ENCODE measurements at regions not wholly inside any gene's neighbourhood (a gene's known extent, or its start where the extent isn't known, plus 50 kb on each side); places are given as distances from the start of the nearest gene placed in this dataset.
"Not testable (repeated sequence)": the region's sequence is repeated elsewhere in the genome, so short reads cannot be mapped to it uniquely, and the experiment has no call there.

DNA sequence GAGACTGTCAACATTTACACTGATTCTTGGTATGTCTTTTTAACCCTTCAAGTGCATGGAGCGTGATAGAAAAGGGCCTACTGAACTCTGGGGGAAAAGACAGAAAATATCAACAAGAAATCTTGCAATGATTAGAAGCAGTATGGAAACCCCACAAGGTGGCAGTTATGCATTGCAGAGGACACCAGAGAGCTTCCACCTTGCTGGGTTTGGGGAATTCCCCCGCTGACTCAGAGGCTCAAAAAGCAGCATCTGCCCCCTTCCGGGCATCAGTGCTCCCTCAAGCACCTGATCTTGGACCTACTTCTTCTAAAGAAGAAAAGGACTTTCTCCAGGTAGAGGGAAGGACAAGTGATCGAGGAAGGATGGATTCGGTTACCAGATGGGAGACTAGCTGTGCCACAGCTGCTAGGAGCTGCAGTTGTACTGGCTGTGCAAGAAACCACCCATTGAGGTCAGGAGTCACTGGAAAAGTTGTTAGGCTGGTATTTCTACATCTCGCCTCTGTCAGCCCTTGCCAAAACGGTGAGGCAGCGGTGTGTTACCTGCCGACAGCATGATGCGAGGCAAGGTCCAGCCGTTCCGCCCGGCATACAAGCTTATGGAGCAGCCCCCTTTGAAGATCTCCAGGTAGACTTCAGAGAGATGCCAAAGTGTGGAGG, 102.8 kb upstream of the OSBPL11 start:
- DNase-seq: not testable (repeated sequence)

DNA sequence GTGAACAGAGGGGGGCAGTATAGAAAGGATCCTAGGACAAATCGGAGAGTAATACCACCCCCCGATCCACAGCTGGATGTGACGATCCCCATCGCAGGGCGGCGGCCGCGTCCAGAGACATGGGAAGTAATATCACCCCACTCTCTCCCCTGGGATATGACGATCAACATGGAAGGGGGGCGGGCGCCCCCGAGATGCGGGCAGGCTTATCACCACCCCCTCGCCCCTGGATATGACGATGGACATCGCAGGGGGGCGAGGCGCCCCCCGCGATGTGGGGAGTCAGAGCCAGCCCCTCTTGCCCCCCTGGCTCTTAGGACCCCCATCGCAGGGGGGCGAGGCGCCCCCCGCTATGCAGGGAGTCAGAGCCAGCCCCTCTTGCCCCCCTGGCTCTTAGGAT, 120.4 kb upstream of the OSBPL11 start:
- DNase-seq: no peak

DNA sequence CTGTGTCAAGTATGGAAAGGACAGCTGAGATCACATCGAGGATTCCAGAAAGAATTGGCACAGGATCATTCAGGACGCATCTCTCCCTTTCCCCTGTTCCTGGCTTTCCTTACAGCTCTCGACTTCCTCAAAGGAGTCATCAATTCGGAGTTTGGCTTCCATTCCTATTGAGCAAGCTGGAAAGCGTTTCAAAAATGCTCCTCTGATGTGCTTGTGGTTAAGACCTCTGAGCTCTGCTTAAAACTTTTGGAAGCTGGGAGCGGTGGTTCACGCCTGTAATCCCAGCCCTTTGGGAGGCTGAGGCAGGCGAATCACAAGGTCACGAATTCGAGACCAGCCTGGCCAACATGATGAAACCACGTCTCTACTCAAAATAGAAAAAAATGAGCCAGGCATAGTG, 136.9 kb upstream of the OSBPL11 start:
- not testable (repeated sequence) for DNase-seq

DNA sequence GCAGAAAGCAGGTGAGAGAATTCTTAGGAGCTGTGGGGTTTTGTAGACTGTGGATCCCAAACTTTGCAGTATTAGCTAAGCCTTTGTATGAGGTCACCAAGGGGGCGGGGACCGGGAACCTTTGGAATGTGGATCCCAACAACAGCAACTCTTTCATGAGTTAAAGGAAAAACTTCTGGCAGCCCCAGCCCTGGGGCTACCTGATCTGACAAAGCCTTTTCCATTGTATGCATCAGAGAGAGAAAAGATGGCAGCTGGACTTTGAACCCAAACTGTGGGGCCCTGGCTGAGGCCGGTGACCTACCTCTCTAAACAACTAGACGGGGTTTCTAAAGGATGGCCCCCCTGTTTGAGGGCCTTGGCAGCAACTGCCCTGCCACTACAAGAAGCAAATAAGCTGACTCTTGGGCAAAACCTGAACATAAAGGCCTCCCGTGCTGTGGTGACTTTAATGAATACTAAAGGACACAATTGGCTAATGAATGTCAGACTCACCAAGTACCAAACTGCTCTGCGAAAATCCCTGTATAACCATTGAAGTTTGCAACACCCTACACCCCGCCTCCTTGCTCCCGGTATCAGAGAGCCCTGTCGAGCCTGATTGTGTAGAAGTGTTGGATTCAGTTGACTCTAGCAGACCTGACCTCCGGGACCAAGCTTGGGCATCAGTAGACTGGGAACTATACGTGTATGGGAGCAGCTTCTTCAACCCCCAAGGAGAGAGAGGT, 146.9 kb upstream of the OSBPL11 start:
- not testable (repeated sequence) for DNase-seq

- not testable (repeated sequence) for DNase-seq
Measured at GRCh38 chr3:125742845-125743244, 147.5 kb upstream of the OSBPL11 start.

DNA sequence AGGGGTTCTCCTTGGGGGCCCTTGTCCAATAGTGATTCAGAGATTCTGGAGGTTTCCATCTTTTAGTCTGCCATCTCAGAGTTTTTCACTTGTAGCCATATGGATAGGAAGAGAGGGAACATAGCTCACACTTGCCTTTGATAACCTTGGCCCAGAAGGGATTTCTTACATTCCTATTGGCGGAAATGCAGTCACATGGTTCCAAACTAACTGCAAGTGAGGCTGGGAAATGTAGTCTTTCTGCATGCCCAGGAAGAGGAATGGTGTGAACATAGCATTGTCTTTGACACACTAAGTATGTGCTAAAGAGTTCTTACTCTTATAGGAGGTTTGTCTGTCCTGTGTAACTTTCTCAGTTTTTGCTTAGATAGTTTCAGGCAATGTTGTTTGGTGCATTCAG, 161.8 kb upstream of the OSBPL11 start:
- not testable (repeated sequence) for DNase-seq

- DNase-seq: not testable (repeated sequence)
Measured at GRCh38 chr3:125758641-125759130, 163.4 kb upstream of the OSBPL11 start.

GRCh38 chr3:125762601-125763000, 167.3 kb upstream of the OSBPL11 start:
- DNase-seq: not testable (repeated sequence)

DNA sequence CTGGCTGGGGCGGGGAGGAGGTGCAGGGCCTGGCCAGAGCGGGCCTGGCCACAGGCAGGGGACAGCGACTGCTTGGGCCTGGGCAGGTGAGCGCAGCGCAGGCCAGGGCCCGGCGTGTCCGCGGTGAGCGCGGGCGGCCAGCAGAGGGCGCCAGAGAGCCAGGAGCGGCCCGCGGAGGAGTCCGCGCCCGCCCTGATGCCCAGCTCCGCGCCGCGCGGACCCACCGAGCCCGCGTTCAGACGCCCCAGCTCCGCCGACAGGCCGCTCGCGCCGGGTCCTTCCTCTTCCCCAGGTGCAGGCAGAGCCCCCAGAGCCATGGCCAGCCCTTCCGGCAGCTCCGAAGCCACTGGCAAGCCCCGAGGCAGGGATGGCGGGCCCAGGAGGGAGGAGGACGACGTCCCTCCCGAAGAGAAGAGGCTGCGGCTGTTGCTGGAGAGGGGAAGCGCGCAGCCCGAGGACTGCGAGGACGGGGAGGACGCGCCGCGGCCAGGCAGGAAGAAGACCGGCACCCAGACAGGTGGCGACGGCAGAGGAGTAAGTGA, 171.1 kb upstream of the OSBPL11 start:
- DNase-seq: peak; percentile 0

DNA sequence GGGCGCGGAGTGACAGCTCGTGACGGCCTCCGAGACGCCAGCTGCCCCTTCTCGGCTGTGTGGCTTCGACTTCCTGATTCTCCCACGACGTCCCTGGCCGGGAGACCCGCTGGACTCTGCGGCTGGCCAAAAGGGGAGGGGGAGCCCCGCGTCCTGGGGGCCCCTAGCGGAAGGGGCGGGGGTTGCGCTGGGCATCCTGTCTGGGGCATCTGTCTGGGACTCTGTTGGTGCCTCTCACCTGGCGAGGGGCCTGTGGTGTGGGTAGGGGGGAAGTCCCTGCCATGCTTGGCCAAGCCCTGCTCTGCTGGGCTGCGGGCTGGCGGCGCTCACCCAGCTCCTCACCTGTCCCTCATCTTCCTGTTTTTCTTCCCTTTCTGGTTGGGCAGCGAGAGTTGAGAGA, 171.6 kb upstream of the OSBPL11 start:
- DNase-seq: not testable (repeated sequence)

DNA sequence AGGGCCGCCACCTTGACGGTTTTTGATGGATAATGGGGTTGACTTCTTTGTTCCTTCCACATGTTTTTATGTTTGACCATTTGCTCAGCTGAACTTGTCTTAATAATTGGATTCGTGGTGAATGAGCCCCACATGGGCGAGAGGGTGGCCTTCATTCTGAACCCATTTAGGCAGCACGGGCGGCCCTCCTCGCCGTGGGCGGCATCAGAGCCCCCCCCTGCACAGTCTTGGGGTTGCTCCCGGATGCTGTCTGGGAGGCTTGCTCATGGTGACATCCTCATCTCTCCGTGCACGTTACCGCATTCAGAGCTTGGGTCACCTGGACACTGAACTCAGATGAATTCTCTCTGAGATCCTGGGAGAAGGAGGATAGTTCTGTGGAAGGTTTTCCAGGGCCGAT, 172.3 kb upstream of the OSBPL11 start:
- DNase-seq: no peak

DNA sequence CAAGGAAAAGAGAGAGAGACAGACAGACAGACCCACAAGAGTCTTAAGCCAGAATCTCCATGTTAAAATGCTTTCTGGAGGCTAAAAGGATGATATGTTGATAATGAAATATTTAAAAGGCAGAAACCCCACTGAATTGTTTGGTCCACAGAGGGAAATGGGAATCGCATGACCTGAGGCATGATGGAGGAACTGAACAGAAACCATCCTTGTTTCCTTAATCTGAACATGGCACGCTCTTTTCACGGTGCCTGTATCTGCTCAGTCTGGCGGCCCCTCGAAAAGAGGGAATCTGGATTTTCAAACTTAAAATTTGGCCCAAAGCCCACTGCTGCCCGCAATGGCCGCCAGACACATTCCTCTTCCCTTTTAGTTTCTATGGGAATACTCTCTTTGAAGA, 173.5 kb upstream of the OSBPL11 start:
- not testable (repeated sequence) for DNase-seq

DNA sequence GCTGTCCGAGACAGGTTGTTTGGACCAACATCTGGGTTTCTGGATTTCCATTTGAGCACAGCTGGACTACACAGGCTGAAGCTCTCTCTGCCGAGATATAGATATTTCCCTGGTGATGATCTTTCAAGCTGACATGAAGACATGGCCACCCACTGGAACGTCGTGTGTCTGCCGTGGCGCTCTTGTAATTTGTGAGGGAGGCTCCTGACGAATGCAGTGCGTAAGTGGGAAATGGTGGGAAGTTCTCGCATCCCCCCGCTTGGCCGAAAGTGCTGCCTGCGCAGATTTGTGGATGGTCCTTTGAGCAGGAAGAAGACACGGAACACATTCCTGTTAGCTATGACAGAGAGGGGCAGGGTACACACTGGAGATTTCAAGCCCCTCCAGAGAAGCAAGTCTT, 176.2 kb upstream of the OSBPL11 start:
- DNase-seq: not testable (repeated sequence)

DNA sequence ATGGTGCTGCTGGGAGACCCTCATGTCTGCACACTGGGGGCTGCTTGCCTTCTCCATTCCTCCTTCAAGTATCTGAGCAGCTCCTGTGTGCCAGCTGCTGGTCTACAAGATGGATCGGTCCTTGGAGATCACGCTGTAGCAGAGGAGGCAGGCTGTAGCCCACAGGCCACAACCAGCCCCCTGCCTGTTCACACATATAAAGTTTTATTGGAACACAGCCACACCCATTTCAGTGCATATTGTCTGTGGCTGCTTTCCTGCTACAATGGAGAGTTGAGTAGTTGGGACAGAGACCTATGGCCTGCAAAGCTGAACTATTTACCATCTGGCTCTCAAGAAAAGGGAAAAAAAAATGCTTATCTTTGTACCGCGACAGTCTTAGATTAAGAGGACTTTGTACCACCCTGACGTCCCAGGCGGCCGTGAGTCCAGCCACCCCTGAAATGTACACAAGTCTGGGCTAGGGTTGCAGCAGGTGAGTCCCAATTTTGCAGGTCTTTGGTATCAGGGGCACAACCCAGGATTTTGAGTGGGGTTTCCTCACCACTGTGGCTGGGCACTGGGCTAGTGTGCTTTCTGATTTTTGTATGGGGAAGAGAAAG, 179.2 kb upstream of the OSBPL11 start:
- not testable (repeated sequence) for DNase-seq

DNA sequence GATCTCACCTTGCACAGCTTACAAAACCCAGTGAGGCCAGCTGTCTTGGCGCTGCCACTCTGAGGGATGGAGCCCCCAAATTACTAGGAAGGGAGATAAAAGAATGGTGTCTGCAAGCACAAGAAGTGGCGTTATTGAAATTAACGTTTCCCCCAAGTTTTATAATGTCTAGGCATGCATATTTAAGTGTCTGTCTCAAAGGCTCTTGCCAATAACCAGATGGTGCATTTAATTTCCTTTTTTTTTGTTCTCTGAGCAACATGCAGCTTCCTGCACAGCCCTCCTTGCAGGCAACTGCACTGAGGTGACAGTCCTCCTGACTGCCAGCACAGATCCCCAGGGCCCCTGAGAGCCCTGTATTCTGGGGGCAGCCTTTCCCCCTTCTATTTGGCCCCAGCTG, 179.8 kb upstream of the OSBPL11 start:
- DNase-seq: not testable (repeated sequence)

DNA sequence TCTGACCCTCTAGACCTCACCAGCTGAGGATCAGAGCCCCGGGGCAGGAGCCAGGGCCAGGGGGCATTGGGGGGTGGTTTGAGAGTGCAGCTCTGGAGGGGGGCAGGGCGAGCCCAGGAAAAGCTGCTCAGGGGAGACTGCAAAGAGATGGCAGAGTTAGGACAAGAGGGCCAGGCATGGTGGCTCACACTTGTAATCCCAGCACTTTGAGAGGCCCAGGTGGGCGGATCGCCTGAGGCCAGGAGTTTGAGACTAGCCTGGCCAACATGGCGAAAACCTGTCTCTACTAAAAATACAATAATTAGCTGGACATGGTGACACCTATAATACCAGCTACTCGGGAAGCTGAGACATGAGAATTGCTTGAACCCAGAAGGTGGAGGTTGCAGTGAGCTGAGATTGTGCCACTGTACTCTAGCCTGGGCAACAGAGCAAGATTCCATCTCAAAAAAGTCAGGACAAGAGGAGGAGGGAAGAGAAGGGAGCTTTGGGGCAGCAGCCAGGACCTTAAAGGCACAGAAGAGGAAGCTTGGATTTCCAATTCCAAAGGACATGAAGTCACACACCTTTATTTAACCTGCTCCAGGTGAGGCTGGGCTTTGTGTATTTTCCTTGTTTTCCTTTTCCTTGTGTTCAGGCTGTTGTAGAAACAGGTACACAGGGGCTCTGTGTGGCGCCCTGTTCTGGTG, 180.5 kb upstream of the OSBPL11 start:
- not testable (repeated sequence) for DNase-seq

DNA sequence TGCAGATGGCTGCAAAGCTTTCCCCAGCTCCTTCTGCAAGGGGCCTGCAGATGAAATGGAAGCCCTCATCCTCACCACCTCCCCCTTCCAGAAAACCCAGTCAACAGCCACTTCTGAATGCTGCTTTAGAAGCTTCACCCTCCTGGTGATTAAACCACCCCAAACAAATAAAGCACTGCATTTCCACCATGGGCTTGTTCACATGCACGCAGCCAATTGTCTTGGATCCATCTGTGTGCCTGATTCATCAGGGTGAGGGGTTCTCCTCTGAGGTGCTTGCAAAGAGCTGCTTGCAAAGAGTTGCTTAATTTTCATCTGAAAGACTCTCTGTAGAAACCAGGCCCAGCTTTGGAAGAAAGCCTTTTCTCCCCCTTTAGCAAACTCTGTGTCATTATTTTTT, 184.0 kb upstream of the OSBPL11 start:
- DNase-seq: not testable (repeated sequence)

- not testable (repeated sequence) for DNase-seq
Measured at GRCh38 chr3:125779918-125780317, 184.6 kb upstream of the OSBPL11 start.

DNA sequence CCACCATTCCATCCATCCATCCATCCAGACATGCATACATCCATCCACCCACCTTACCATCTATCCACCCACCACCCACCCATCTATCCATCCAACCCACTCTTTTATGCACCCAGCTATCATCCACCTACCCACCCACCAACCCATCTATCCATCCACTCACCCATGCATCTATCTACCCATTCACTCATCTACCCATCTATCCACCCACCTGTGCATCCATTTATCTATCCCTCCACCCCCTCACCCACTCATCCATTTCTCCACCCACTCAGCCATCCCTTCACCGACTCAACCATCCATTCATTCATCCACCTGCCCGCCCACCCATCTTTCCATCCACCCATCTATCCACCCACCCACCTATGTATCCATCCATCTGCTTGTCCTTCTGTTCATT, 186.4 kb upstream of the OSBPL11 start:
- not testable (repeated sequence) for DNase-seq

- not testable (repeated sequence) for DNase-seq
Measured at GRCh38 chr3:125790312-125790711, 178.7 kb upstream of the ROPN1B start.

GRCh38 chr3:125791021-125791420, 178.0 kb upstream of the ROPN1B start:
- DNase-seq: not testable (repeated sequence)

DNA sequence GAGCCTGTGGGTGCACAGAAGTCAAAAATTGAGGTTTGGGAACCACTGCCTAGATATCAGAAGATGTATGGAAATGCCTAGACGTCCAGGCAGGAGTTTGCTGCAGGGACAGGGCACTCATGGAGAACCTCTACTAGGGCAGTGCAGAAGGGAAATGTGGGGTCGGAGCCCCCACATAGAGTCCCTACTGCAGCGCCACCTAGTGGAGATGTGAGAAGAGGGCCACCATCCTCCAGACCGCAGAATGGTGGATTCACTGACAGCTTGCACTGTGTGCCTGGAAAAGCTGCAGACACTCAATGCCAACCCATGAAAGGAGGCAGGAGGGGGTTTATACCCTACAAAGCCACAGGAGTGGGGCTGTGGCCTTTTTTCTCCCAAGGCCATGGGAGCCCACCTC, 159.0 kb upstream of the ROPN1B start:
- DNase-seq: not testable (repeated sequence)

- not testable (repeated sequence) for DNase-seq
Measured at GRCh38 chr3:125822175-125822574, 146.8 kb upstream of the ROPN1B start.
